HG03432 (cell line): ENCODE measurements at regions not wholly inside any gene's neighbourhood (a gene's known extent, or its start where the extent isn't known, plus 50 kb on each side); places are given as distances from the start of the nearest gene placed in this dataset.

Experiments
- ATAC-seq: cut with Tn5 transposase; IDR thresholded peaks from one replicate; pipeline ENCODE4 v1.9.1; 2021; ENCODE audit warnings: mild to moderate bottlenecking, moderate library complexity; ENCODE audit not compliant: unreplicated experiment

DNA sequence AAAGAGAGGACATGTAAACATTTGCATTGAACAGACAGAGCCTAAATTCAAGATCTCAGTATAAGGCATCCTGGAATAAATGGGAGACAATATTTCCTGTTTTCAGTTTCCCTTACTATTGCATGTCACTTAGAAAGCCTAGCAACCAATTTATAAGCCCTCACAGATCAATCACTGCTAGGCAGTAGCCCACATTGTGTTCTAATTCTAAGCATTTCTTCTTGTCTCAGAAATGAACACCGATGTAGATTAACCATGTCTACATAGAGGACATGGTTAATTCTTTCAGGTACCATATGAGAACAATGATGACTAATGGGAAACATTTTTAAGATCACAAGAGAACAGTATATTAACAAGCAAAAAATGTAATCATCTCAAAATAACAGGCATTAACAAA lies 79.6 kb upstream of the HMHB1 start:
- no peak for ATAC-seq

DNA sequence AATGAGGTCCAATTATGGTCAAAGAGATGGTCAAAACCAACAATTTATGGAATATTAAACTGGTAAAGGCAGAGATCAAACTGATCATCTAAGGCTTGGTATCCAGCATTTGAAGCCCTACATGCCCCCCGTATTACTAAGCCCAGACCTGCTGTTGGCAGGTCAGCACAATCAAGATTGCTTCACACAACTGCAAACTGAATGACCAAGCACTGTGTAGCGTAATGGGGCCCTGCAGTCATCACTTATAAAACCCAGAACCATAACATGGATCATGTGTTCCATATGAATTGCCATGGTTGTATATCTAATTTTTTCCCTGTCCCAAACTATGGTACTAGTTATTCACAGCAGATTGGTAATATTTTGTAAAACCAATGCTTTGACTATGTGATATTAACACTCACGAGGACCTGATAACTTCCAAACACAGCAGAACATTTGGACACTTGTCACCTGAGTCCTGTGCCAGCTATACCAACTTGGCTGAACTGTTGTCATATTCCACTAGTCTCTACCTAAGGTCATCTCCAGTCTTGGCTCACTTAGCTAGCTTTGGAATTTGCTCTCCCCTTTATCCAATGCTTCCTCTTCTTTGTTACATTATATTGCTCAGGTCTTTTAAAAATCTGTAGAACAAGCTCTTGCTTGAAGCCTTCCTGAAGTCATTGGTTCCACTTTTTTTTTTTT lies 81.7 kb upstream of the HMHB1 start:
- no peak for ATAC-seq

DNA sequence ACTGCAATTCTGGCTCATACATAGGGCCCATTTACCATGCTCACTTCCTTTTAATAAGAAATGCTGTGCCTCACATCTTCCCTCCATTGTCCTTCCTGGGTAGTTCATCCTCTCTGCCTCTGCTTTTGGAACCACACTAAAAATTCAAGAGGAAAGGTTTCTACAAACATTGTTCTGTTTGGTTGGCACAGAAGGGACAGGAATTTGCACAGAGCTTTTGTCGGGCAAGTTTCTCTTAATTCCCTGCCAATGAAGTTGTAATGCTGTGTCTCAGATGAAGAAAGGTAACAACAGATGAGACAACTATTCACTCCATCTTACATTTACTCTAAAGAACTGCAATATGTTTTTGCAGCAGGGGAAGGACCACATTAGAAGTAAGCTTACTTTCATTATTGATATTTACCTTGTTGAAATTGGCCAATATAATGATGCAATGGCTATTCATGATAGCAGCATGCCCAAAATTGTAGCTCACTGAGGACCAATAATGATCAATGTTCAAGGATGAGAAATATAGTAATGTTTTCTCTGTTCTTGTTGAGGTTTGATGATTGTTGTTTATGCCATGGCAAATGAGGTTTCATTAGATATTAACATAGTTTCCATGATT lies 82.5 kb upstream of the HMHB1 start:
- no peak for ATAC-seq

DNA sequence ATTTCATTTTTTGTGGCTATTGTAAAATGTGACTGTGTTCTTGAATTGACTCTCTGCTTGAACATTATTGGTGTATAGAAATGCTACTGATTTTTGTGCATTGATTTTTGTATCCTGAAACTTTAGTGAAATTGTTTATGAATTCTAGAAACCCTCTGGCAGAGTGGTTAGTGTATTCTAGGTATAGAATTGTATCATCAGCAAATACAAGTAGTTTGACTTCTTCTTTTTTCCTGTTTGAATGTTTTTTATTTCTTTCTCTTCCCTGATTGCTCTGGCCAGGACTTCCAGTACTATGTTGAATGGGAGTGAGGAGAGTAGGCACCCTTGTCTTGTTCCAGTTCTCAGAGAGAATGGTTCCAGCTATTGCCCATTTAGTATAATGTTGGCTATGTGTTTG lies 88.8 kb upstream of the HMHB1 start:
- ATAC-seq: no peak

DNA sequence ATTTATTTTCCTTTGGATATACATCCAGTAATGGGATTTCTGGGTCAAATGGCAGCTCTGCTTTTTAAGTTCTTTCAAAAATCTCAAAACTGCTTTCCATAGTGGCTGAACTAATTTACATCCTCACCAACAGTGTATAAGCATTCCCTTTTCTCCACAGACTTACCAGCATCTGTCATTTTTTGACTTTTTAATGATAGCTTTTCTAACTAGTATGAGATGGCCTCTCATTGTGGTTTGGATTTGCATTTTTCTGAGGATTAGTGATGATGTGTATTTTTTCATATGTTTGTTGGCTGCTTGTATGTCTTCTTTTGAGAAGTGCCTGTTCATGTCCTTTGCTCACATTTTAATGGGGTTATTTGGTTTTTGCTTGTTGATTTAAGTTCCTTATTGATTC lies 90.0 kb upstream of the HMHB1 start:
- ATAC-seq: no peak

DNA sequence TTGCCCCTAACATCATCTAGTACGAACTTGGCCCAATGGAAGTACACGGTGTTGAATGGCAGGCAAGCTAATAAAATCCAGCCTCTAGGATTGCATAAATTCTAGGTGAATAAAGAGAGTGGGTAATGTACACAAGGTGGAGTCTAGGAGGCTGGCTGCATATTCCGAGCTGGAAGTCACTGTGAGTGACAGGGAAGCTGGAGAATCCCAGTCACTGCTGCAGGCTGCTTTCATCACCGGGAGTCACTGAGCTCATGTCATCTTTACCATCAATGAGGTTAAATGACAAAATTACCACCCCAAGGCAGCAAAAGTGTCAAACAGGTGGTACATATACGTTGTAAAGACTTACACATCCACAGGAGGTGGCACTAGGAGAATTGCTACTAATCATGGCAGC lies 91.3 kb upstream of the HMHB1 start:
- ATAC-seq: no peak

DNA sequence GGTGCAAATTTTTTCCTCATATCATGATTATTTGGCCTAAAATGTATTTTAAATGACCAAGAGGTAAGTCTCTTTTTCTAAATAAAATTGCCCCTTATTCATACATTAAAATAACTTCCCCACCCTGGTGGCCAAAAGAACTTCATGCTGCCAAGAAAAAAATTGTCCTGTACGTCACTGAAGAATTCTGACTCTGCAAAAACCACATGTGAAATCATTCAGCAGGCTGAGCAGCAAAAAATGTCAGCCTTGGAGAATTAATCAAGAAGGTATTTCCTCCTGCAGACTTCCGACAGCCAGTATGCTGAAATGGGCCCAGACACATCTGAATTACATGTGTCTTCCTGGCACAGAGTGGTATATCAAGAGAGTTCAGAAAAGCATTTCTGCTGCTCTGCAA lies 94.6 kb upstream of the HMHB1 start:
- no peak for ATAC-seq

DNA sequence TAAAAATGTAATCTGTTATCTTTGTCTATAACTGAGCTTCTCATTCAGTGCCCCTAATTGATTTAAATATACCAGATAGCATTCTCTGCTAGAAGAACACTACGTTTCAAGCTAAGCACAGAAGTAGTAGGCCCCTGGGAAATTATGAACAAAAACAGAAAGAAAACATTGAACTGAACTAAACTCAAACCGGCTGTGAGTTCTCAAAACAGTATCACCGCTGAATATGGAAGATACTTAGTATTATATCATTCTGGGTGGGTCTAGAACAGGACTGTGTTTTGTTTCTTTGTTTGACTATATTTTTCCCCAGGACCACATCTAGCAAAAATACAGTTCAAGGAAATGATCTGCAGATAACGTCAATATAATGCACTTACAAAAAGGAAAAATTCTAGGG lies 95.1 kb upstream of the HMHB1 start:
- ATAC-seq: no peak

DNA sequence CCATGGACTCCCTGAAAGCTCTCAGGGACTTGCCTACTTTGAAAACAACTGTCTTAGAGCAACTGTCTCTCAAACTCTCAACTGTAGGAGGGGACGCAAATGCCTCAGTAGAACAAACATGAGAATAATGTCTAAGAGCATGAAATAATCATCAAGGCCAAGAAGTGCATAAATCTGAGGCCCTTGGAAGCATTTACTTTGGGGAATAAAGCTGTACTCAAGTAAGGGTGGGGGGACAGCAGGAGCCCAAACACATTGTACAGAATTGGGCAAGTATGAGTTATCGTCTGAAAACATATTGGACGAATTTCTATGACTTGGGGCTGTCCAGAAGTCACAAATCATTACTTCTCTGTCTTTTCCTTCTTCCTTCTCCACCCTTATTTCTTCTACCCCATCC lies 96.3 kb upstream of the HMHB1 start:
- no peak for ATAC-seq

DNA sequence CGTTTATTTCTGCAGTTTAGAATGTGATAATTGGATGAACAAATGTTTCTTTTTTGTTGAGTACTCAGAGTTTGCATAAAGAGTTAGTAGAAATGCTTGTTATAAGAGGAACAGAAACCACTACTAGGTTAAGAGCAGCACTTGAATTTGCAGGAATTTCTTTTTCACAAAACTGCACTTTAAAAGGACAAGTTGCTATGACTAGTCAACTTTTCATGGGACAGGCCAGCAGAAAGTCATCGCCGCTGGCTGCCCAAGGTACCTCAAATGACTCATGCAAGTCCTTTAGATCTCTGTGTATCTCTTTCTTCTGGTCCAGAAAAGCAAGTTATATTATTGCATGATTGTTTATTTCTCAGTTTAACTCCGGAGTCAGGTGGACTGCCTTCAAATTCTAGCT lies 97.3 kb upstream of the HMHB1 start:
- peak; percentile 69 for ATAC-seq

DNA sequence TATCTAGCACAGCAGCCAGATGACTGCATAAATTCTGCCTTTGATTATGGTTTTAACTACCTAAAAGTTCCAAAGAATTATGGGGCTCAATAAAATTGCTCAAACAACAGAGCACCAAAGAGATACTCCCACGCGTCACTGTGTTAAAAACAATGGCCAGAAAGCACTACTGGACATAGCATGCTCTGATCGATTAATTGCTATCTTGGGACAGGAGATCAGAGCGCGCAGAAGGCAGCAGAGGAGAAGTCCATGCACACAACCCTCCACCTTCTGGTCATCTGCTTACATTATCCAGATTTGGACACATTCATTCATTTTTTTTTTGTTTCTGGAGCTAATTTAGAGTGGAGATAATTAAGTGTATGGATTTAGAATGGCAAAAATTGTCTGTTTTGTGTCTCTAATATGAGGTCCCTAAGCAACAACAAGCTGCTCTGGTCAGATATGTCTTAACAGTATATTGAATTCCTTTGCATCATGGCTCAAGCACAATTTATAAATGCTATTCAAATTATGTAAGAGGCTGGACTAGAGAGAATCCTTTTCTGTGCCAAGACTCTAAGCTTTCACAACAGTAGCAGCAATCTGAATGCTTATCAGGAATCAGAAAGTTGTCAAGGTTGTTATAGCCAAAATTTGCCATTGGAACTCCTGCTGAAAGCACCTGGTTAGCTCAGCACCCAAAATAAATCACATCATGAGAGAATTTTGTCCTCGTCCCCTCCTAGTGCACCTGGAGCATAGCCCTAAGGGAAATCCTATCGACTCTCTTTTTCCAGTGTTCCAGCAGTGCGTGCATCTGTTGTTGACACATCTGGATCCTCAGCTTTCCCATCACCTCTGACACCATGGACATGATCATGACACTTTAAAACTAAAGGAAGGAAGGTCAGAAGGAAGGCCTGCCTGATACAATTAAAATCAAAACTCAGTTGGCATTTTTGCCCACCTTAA lies 98.6 kb upstream of the HMHB1 start:
- no peak for ATAC-seq

DNA sequence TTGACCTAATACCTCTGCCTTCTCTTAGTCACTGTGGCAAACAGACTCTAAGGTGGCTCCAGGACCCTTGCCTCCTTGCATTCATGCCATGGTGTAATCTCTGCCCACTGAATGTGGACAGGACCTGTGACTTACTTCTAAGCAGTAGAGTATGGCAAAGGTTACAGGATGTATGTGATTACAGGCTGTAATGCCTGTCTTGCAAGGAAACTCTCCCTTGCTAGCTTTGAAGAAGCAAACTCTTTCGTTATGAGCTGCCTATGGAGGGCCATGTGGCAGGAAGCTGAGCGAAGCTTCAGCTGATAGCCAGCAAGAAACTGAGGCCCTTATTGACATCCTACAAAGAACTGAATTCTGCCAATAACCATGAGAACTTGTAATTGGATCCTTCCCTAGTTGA lies 103.3 kb upstream of the HMHB1 start:
- no peak for ATAC-seq

DNA sequence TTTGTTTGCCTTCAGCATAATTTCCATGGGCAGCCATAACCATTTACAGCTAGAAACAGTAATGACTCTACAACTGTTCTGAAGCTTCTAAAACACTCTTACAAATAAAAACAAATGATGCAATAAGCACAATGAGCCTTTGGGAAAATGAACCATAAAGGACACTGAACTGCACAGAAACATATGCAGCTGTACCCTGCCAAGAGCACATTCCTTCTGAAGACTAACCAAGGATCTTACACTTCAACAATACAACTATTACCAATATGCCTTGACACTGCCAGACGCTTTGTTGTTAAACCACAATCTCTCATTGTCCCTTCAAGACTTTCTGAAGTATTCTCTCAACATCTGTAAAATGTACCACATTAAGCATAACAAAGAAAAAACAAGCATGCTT lies 104.2 kb upstream of the HMHB1 start:
- ATAC-seq: no peak

DNA sequence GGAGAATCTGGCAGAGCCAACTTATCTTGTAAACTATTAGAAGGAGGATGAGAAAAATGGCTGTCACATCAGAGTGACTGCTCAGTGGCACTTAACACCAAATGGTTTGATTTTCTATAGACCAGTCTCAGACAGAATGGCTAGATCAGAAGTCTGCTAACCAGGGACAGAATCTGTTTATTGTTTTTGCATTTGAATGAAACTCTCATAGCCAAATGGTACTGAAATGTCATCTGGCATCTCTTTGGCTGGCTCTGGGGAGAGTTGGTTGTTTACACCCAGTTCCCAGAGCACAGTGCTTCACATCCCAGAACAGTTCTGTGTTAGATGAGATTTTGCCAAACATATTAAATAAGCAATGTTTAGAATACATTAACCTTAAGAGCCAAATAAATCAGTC lies 106.6 kb upstream of the HMHB1 start:
- no peak for ATAC-seq

DNA sequence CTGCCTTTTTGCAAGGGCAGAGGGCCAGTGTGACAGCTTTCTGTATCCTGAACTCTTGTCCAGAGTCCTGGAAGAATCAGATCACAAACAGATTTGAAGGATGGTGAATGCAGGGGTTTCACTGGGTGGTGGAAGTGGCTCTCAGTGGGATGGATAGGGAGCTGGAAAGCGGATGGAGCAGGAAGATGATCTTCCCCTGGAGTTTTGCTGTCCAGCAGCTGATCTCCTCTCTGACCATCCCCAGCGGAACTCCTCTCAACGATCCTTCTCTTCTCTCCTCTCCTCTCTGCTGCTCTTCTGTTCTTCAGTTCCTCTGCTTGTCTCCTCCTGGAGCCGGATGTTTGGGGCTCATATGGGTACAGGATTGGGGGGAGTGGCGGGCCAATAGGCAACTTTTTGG lies 108.3 kb upstream of the HMHB1 start:
- ATAC-seq: no peak

DNA sequence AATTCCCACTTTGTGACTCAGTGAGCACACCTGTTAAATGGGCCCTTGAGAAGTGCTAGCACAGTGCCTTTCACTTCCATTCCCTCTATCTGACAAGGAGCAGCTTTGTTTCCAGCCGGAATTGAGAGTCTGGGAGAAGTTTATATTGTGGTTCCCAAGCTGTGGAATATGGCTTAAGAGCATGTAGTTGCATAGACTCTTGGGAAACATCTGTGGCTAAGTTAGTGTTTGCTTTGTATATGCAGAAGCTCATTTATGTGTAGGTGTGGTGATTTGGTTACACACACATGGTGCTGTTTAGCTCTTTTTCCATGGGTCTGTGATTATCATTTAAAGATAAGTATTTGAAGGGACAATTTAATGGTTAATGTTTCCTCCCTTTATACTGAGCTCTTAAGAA lies 110.5 kb upstream of the HMHB1 start:
- no peak for ATAC-seq

DNA sequence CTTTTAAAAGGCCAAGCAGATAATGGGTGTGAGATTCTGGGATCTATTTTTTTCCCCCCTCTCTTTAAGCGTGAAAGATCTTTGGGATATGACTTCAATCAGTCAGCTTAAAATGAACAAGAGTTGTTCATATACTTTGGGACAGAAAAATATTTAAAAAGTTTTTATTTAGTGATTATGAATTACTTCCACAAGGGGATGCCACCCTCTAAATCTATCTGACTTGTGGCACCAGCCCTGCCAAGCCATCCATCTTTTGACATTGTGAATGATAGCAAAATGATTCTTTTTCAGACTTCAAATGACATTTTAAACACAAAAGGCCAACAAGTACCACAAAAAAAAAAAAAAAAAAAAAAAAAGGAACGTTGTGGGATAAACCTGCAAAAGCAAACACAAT lies 111.0 kb upstream of the HMHB1 start:
- no peak for ATAC-seq

DNA sequence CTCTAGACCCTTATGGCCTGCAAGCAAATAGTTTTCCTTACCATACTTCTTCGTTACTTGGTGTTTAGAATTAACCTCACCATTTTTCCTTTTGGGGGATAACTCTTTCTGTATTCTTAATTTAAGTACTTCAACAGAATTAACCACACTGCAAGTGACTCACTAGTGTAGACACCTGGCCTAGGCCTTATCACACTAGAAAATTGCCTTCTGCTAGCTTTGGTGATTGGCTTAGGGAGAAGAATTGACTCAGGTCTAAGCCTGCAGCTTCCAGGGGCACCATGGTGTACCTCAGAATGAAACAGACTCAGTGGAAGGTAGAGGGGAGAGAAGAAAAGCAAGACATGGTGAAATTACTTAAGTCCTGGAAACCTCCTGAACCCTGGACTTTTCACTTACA lies 112.8 kb upstream of the HMHB1 start:
- ATAC-seq: no peak

DNA sequence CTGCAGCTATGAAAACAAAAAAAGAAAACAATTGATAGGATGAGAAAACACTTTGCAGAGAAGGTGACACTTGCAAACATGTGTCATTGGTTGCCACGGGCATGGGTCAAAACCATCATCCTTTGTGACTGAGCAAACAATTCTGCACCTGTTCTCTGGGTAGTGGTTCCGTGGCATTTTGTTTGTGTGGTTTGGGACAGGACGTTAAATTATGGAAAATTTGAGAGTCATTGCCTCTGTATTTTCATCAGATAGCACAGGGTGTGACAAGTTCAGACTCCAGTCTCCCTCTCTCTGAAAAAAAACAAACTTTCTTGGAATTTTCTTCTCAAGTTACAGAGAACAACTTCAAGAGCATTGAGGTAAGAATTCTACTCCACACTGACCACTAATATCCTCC lies 113.4 kb upstream of the HMHB1 start:
- ATAC-seq: no peak

DNA sequence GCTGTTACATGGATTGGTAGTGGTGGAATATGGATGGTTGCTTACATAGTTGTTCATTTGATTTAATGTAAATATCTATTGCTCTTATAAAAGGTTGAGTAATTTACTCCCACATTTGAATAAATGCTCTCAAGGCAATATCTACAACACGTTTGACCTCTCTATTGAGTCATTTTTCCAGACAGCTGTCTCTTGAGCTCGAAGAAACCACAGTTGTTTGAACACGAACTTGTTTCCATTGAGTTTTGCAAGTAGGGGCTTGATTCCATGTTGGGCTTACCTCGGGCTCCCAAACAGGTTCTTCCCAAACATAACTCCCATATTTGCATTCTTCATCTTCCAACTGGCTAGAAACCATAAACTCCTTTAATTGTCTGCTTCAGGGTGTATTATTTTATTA lies 115.0 kb upstream of the HMHB1 start:
- no peak for ATAC-seq

DNA sequence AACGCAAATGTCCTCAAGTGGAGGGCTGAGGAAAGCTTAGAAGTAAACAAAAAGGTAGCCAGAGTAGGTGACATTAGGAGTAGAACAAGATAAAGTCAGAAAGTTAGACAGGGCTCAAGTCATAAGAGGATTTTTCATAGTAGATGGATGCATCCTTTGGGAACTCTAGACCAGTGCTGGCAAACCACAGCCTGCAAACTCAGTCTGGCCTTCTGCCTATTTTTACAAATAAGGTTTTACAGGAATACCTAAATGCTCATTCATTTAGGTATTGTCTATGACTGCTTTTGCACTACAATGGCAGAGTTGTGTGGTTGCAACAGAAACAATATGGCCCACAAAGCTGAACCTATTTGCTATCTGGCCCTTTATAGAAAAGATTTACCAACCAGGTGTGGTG lies 116.0 kb upstream of the HMHB1 start:
- no peak for ATAC-seq

DNA sequence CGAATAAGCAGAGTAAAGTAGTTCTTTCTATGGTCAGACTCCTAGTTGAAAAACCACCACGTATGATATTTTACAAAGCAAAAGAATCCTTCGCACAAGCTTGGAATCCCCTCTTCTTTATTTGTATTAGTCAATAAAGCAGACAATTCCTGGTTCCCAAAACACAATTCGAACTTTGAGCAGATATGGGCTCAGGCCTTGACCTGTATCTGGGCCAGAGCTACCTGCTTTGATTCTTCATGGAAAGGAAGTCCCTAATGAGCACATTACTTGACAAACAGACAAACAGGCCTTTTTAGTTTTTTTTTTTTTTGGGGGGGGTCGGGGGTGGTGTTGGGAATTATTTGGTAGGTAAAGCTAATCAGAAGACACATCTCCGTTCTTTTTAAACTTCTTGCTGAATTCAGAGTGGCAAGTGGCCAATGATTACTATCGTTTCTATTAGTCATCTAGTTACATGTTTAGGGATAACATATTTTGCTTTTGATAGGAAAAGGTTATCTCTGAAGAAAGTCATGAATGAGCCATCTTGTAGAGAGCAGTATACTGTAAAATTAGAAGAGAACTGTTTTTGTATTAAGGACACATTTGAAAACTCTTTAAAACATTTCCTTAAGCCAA lies 116.6 kb upstream of the HMHB1 start:
- no peak for ATAC-seq
